Tibial nerve (tissue), 4 donors: ENCODE measurements at regions not wholly inside any gene's neighbourhood (a gene's known extent, or its start where the extent isn't known, plus 50 kb on each side); places are given as distances from the start of the nearest gene placed in this dataset.

Source experiments
- DNase-seq, 2 donors: peaks; one replicate each; pipeline ENCODE4 v3.0.0-alpha.2; 2019; ENCODE audit warnings: low spot score in 2 of 2
- H3K27ac ChIP-seq, 4 donors: fragments of 200-600 bp; sonication (generic) in 3 of 4; one replicate each; pipeline ENCODE4 v1.5.1; 2017 to 2019; ENCODE audit warnings: mild to moderate bottlenecking in 1 of 4
- H3K27me3 ChIP-seq, 2 donors: fragments of 200-600 bp; sonication (generic) in 1 of 2; one replicate each; pipeline versions ENCODE4 v1.5.1 to v1.6.0; 2017 to 2019
- H3K36me3 ChIP-seq, 3 donors: fragments of 200-600 bp; sonication (generic); one replicate each; pipeline ENCODE4 v1.5.1; 2018 to 2019
- H3K4me1 ChIP-seq, 4 donors: fragments of 200-600 bp; sonication (generic) in 3 of 4; one replicate each; pipeline ENCODE4 v1.5.1; 2017 to 2019
- H3K4me3 ChIP-seq, 4 donors: fragments of 200-600 bp; sonication (generic) in 3 of 4; one replicate each; pipeline ENCODE4 v1.5.1; 2017 to 2019; ENCODE audit warnings: mild to moderate bottlenecking in 1 of 4, moderate library complexity in 1 of 4
- H3K9me3 ChIP-seq, 4 donors: fragments of 200-600 bp; sonication (generic) in 3 of 4; one replicate each; pipeline ENCODE4 v1.5.1; 2017 to 2019
- EP300 ChIP-seq, 2 donors: sonication (generic); formaldehyde crosslinking; IDR thresholded peaks; one replicate each; pipeline ENCODE4 v1.6.1; 2017; ENCODE audit warnings: antibody characterized with exemption in 2 of 2, mild to moderate bottlenecking in 1 of 2
- POLR2A ChIP-seq, 2 donors: fragments of 450-650 bp; IDR thresholded peaks; one replicate each; pipeline ENCODE4 v1.6.1; 2017; ENCODE audit warnings: antibody characterized with exemption in 2 of 2, mild to moderate bottlenecking in 2 of 2, moderate library complexity in 2 of 2
- WGBS, 2 donors: methylation state at CpG; one replicate each; pipeline ENCODE4 v1.1.5; 2018; 5-methylcytosine and 5-hydroxymethylcytosine counted together
- TF ChIP-seq, protein P1 (sequence below), 5 experiments: fragments of 200-600 bp in 3 of 5; fragments of 450-650 bp in 2 of 5; sonication (generic) in 3 of 5; IDR thresholded peaks; one replicate each; pipeline ENCODE4 v1.5.1; 2016 to 2019; ENCODE audit warnings: antibody characterized with exemption in 5 of 5, mild to moderate bottlenecking in 3 of 5, moderate library complexity in 2 of 5

DNA sequence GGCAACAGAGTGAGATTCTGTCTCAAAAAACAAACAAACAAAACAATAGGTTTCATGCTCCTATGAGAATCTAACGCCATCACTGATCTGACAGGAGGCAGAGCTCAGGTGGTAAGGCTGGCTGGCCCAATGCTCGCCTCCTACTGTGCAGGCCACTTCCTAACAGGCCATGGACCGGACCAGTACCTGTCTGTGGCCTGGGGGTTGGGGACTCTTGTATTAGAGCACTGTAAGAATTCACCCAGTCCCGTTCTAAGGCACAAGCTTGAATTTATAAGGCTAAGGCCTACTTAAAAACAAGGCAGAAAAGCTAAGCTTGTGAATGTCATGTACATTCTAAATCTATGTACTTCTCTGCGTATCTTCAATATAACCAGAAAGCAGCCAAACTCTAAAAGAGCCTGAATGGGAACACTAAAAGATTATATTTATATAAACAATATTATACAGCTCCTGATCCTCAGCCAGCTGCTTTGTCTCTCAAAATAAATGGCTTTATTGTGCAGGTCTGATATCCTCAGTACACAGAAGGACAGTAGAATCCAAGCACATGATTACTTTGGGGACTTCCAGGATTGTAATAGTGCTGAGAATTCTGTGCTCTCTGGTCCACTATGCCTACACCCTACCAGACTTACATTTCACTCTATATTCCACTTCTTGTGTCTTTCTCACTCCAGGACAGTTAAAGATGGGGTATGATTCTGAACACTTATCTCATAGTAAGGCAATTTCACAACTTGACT, 64.5 kb upstream of the DST start:
- Histone ChIP-seq H3K36me3 (no peaks in the 10 kb centered on the region), H3K27me3 (no peaks in the 10 kb centered on the region), H3K4me3 (no peak overlapping the region), H3K9me3 (no peaks in the 10 kb centered on the region), H3K4me1 (peaks cover 0 to 36% (median 0%) of the 10 kb centered on the region in 4 donors), H3K27ac (peak overlapping the region in 2 of 4 donors; percentile 60 to 81)
- TF ChIP-seq, protein P1, sequence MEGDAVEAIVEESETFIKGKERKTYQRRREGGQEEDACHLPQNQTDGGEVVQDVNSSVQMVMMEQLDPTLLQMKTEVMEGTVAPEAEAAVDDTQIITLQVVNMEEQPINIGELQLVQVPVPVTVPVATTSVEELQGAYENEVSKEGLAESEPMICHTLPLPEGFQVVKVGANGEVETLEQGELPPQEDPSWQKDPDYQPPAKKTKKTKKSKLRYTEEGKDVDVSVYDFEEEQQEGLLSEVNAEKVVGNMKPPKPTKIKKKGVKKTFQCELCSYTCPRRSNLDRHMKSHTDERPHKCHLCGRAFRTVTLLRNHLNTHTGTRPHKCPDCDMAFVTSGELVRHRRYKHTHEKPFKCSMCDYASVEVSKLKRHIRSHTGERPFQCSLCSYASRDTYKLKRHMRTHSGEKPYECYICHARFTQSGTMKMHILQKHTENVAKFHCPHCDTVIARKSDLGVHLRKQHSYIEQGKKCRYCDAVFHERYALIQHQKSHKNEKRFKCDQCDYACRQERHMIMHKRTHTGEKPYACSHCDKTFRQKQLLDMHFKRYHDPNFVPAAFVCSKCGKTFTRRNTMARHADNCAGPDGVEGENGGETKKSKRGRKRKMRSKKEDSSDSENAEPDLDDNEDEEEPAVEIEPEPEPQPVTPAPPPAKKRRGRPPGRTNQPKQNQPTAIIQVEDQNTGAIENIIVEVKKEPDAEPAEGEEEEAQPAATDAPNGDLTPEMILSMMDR (IDR thresholded peaks at IDR 0.05) = no peak
- no peak for TF ChIP-seq EP300 (IDR thresholded peaks at IDR 0.05)
- TF ChIP-seq POLR2A (IDR thresholded peaks at IDR 0.05) = no peak
- DNase-seq = no peak
- 66 to 76% methylated on average over 5 of the region's 5 CpGs for WGBS, 2 donors

GRCh38 chr6:56699066-56699654, 56.5 kb upstream of the DST start:
- TF ChIP-seq POLR2A (IDR thresholded peaks at IDR 0.05) (no peak), EP300 (IDR thresholded peaks at IDR 0.05) (no peak)
- TF ChIP-seq, protein P1 (IDR thresholded peaks at IDR 0.05) = peak; percentile 33 to 66 (median 50)
- H3K4me1 ChIP-seq = peaks cover 0 to 34% (median 0%) of the 10 kb centered on the region in 4 donors
- H3K27me3 ChIP-seq = no peaks in the 10 kb centered on the region
- H3K27ac ChIP-seq = no peak overlapping the region
- H3K36me3 ChIP-seq = no peaks in the 10 kb centered on the region
- H3K9me3 ChIP-seq = no peaks in the 10 kb centered on the region
- H3K4me3 ChIP-seq = no peak overlapping the region
- DNase-seq = no peak
- 46 to 58% methylated on average over 1 of the region's 1 CpG for WGBS, 2 donors

DNA sequence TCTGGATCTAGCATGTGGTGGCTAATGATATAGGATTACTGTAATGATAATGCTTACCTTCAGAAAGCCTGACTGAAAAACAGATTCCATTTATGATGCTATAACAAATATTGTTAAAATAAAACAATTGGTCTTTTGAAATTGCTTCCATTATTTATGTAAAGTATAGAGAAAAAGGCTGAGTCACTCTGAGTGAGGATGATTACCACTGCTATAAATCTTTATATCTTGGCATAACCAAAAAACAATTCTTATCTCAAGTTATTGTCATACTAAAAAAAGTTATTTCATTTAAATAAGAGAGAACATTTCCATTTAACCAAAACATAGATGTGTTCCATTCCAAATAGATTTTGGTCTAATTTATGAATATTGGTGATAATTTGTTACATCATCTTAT, 53.0 kb upstream of the DST start:
- Histone ChIP-seq H3K27ac (no peak overlapping the region), H3K27me3 (no peaks in the 10 kb centered on the region), H3K36me3 (no peaks in the 10 kb centered on the region), H3K9me3 (no peaks in the 10 kb centered on the region), H3K4me1 (peaks cover 0 to 56% (median 9%) of the 10 kb centered on the region in 4 donors), H3K4me3 (no peak overlapping the region)
- TF ChIP-seq POLR2A (IDR thresholded peaks at IDR 0.05) (no peak), EP300 (IDR thresholded peaks at IDR 0.05) (no peak)
- TF ChIP-seq, protein P1 (IDR thresholded peaks at IDR 0.05) = no peak
- no peak for DNase-seq

GRCh38 chr6:56694002-56694401, 51.3 kb upstream of the DST start:
- H3K27ac ChIP-seq = peak overlapping the region in 1 of 4 donors; percentile 91
- DNase-seq = no peak
- H3K4me1 ChIP-seq = peaks cover 0 to 72% (median 16%) of the 10 kb centered on the region in 4 donors
- H3K4me3 ChIP-seq = no peak overlapping the region
- H3K36me3 ChIP-seq = no peaks in the 10 kb centered on the region
- TF ChIP-seq, protein P1 (IDR thresholded peaks at IDR 0.05) = no peak
- TF ChIP-seq EP300 (IDR thresholded peaks at IDR 0.05) = no peak
- no peak for TF ChIP-seq POLR2A (IDR thresholded peaks at IDR 0.05)
- H3K9me3 ChIP-seq = no peaks in the 10 kb centered on the region
- H3K27me3 ChIP-seq = no peaks in the 10 kb centered on the region

DNA sequence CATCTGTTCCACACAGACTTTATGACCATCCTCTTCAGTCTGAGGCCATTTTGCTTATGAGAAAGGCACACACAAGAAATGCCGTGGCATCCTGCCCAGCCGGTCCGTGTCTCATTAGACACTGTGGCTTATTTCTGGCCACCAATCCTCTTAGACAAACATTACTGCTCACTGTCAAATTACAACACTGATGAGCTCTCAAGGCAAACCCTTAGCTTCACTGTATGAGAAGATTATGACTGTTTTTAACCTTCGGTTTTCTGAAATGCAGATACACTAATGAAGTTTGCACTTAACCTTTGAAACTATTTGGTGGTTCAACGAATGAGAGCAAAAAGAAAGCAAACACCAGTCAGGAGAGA, 50.5 kb upstream of the DST start:
- WGBS, 2 donors = 28 to 33% methylated on average over 5 of the region's 5 CpGs
- H3K9me3 ChIP-seq = no peaks in the 10 kb centered on the region
- TF ChIP-seq, protein P1 (IDR thresholded peaks at IDR 0.05) = no peak
- no peak for TF ChIP-seq POLR2A (IDR thresholded peaks at IDR 0.05)
- TF ChIP-seq EP300 (IDR thresholded peaks at IDR 0.05) = no peak
- peak; percentile 77 to 83 for DNase-seq
- H3K27me3 ChIP-seq = no peaks in the 10 kb centered on the region
- H3K27ac ChIP-seq = peak overlapping the region; percentile 24 to 91 (median 82)
- H3K36me3 ChIP-seq = no peaks in the 10 kb centered on the region
- peaks cover 0 to 71% (median 16%) of the 10 kb centered on the region in 4 donors for H3K4me1 ChIP-seq
- H3K4me3 ChIP-seq = peak overlapping the region in 3 of 4 donors; percentile 13 to 34 (median 19)
